ENCODE measurements at regions not wholly inside any gene's neighbourhood (a gene's known extent, or its start where the extent isn't known, plus 50 kb on each side); places are given as distances from the start of the nearest gene placed in this dataset.

DNA sequence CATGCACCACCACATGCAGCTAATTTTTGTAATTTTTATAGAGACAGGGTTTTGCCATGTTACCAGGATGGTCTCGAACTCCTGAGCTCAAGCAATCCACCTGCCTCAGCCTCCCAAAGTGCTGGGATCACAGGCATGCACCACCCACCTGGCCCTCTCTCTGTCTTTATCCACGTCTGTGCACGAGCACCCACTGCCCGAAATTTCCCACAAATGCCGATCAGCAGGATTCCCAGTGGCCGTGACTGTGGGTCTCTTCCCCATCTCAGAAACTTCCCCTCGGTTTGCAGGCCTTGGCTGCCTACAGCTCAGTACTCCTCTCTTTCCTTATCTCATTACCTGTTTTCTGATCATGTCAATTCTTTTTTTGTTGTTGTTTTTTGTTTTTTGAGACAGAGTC, 217.3 kb downstream of the TTC32 start:
- no peak for DNase-seq (ENCODE audit: low spot score)

DNA sequence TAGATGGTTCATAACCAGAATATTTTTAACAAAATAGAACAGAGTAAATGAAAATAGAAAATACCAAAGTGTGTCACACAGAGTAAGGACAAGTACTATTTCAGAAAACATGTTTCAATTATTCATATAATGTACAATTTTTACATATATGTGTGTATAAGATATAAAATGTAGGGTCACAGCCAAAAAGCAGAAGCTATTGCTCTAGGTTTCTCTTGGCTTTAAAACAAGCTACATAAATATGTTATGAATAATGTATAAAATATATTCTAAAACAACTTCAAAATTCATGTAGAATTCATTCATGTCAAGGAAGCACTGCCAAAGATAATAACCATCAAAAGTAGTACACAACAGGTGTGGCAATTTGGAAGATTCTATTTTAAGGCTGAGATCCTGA, 218.2 kb downstream of the TTC32 start:
- no peak for DNase-seq (ENCODE audit: low spot score)

DNA sequence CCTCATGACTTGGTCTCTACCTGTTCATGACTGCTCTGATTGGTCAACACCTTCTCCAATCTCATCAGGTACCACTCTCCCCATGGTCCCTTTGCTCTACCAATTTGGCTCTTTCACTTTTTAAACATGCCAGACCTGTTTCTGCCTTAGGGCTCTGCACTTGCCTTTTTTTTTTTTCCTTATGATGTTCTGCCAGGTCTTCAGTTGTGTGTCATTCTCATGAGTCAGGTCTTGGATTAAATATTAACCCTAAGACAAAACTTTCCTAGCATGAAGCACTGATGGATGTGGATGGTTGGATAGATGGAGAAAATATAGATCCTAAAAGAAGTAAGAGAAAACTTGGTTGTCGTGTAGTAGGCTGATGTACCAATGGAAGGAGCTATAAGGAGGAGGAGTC, 219.3 kb downstream of the TTC32 start:
- DNase-seq (ENCODE audit: low spot score): peak; percentile 62

DNA sequence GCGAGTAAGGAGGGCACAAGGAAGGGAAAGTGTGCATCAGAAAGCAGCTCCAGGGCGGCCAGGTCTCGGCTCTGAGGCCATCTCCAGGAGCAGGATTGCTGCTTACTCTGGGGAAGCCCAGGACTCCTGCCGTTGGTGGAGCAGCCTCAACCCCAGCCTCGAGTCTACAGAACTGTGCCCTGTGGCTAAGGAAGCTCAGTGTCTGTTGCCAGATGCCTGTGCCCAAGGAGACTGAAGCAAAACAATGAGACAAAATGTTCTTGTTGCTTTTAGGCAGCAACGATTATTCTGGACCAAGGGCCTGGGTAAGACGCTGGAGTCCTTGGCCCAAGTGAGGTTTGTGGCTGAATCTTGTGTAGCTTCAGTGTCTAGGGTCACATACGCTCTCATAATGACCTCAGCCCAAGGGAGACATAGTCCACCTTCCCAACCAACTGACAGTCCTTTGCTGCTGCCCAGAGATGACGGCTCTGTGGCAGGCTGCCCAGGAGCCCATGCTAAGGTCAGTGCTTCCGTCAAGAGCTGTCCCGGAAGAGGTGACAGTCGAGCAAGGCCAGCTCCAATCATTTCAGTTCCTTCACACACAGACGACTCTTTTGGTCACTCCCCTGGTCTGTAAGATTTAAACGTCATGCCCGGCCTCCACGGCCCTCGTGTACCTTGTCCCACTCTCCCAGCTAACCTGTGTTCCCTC, 223.8 kb downstream of the TTC32 start:
- DNase-seq (ENCODE audit: low spot score): no peak

DNA sequence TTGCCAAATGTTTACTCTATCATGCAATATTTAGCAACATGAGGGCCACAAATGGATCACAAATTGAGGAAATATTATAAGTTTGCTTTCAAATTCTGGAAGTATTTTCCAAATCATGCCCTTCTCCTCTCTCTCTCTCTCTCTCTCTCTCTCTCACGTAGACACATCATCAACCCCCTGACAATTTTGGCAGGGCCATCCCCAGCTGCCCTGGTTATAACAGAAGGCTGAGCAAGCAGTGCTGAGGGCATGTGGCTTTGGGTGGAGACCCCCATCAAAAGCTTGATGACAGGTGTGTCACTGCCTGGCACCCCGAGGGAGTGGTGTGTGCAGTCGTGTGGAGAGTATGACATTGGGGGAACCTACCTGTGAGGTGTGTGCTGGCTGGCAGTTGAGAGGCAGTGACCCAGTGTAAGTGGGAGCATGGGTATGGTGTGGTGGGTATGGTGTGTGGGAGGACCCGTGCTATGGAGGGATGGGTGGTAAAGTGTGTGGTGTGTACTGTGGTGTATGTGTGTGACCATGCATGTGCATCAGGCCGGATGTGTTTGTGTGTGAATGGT, 224.5 kb downstream of the TTC32 start:
- no peak for DNase-seq (ENCODE audit: low spot score)

DNA sequence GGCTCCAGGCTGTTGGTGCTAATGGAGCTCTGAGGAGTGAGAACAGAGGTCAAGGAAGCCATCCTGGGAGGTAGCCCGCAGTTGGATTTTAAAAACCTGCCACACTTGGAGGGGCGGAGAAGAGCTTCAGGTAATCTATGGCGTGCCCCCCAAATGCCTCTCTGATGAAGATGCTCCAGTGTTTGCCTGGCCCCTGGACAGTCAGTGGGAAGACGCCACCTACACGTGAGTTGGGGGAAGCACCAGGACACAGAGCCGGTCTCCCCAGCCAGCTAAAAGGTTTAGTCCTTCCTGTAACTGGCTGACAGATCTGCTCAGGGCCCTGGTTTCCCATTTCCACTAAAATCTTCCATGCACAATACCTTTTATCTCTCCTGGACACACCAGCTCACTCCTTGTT, 225.0 kb downstream of the TTC32 start:
- DNase-seq (ENCODE audit: low spot score): no peak

DNA sequence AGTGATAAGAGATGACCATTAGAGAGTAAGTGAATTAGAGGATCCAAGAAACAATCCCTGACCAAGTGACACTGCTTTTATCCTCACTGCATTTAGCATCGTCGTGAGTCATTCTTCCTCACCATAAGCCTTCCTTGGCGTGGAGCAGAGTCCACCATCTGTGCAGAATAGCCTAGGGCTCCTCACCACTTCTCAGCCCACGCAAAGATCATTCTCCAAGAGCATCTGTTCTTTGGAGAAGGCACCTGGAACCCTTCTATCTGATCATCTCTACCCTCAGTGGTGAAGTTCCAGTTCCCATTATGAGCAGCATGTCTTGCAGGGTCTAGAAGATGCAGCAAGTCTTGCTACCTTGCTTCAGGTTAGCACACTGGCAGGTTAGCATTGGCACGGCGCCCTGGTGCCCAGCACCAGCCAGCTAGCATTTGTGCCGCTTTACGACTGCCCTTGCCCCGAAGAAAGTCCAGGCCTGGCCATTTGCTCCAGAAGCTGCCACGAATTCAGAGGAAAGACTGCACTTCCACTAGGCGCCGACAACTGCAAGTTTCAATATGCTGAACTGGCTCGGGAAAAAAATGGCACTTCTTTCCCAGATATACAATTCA, 225.8 kb downstream of the TTC32 start:
- no peak for DNase-seq (ENCODE audit: low spot score)

DNA sequence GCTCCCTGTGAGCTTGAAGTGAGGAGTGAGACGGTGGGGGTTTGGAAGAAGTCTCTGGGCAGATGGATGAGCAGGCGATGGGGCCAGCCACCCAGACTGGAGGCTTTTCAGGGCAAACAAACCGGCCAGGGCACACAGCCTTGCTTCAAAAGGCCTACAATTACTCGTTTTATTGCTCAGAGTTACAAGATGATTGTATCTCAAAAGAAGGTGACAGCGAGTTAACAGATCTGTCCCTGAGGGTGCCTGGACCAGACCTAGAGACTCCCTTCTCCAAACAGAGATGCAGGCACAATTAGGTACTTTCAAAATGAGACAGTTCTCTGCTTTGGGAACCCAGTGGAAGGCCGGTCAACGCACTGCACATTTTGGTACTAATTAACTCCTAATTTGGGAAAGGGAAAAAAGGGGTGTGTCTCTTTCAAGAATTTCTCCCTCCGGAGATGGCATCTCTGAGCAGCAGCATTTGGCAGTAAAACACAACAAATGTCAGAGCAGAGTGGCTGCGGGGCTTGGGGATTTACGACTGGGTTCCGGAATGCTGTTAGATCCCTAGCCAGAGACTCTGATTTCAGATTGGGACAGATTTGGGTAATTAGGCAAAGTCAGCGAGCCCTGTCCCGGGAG, 226.7 kb downstream of the TTC32 start:
- no peak for DNase-seq (ENCODE audit: low spot score)

DNA sequence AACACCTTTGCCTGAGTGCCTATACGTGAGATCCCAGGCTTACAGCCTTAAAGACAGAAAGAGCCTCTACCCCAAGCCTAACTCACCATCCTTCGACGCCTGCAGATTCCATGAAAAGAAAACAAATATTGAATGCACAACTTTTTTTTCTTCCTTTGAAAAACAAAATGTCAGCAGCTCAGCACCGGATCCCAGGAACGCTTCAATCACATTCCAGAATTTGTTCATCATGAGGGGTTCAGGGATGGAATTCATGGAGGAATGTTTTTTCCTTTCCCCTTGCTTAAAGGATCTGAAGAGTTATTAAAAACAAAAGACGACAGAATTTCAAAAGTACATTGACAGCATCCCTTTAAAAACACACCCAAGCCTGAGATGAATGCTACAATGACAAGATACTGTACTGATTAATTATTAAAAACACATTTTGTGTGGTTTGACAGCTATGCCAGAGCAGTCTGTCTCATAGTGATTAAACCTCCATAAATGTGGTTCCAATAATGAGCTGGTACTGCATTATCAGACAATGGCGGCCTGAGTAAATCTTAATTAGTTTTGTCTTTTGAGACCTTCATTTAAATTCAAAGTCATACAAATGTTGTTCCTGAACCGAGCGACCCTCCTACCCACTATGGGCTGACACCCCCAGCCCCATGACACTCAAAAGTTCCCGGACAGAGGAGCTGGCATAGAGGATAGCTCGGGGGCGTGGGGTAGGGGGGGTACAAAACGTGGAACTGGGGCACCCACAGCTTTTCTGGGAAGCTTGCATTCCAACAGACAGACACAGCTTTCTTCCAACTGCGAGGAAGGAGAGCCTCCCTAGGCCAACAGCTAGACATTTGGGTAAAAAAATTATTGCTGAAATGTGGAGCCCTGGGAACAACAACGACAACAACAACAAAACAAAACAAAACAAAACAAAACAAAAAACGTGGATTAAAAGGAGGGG, 227.5 kb downstream of the TTC32 start:
- no peak for DNase-seq (ENCODE audit: low spot score)

DNA sequence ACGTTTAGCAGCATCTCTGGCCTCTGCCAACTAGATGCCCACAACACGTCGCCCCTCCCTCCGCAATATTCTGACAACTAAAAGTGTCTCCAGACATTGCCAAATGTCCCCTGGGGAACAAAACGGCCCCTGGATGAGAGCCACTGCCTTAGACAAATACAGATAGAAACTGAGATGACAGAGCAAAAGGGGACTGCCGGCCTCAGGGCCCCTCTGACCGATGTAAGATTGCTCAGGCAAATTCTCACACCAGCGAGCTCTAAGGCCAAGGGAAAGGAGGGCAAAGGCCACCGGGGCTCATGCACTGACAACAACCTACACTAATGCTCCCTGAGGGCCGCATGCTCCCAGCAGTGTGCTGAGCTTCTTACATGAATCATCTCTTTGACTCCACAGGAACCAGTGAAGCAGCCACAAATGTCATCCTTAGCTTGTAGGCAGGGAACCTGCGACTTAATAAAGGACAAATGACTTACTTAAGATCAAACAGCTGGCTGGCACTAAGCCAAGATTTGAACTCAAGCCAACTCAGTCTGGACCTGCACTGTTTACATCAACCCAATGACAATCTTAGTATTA, 228.5 kb downstream of the TTC32 start:
- DNase-seq (ENCODE audit: low spot score): peak; percentile 58

DNA sequence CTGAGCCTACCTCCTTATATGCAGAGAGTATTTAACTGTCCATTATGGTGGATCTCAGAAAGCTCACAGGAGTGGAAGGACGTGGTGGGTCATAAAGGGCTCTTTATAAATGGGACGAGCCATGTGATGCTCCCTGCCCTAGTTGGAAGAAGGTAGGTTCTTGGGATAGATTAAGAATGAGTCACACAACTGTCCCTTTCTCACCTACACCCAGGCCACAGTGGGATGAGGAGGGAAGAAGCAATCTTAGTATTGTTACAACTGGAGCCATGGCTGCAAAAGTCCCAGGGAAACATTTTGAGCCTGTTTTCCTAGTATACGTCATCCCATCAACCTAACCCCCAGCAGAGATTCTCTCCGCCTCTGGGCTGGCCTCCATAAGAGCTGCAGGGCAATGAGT, 229.9 kb downstream of the TTC32 start:
- peak; percentile 34 for DNase-seq (ENCODE audit: low spot score)

DNA sequence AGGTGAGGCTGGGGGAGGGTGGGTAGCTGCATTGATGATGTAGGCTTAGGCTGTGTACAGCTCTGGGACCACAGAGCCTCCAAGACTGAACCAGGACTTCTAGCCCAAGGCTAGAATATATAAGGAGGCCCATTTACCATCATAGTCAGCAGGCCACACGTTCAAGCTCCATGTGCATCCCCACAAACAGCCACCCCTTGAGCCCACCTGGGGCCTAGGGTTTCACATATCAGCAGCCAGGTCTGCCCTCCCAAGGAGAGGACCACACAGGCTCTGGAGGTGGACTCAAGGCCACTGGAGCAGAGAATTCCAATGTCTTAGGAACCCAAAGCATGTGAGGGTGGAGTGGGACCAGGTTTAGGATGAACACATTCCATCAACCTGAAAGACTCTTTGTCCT, 230.5 kb downstream of the TTC32 start:
- no peak for DNase-seq (ENCODE audit: low spot score)

DNA sequence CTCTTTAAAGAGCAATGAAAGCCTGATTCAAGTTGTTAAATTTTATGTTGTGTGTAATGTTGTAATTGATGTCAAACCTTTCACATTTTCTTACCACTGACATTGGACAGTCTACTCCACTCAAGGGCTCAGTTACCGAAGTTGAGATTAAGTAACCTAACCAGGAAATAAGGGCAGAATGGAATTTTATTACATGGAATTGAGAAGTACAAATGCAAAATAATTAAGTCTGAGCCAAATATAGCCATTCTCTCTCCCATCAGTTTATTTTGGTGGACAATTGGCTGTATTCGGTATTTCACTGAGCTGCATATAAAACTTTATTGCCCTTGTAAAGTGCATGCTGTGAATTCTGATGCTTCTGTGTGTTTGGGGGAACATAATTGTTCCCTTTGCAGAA, 231.5 kb downstream of the TTC32 start:
- DNase-seq (ENCODE audit: low spot score): no peak

DNA sequence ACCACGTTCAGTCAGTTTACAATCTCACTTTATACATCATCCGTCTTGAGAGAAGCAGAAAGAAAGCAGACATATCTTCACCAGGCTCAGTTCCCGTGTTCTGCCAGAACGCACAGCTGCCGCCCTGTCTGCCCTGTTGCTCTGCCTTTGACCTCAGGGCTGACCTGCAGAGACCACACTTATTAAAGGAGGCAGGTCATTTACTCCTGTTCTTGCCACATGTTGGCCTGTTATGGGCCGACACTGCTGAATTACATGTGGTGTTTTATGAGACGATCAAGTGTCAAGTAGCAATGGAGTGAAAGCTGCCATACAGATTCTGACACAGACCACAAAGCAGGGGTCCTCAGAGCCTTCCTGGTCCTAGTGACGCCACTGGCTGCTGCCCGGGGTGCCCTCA, 232.2 kb downstream of the TTC32 start:
- no peak for DNase-seq (ENCODE audit: low spot score)

DNA sequence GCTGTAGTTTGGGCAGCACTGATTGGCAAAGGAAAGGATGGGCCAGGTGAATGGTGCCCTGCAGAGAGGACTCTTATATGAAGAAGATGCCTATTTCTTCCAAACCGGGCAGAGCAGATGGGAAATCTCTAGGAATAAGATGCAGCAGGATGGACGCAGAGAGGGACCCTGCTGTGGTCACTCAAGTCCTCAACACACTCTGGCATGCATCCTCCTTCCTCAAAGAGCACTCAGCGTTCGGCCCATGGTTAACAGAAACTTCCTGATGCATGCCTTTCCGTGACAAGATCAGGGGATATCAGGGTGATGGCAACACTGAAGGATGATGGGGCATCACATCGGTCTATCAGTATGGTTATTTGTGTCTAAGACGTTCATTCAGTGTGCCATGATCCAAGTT, 232.7 kb downstream of the TTC32 start:
- no peak for DNase-seq (ENCODE audit: low spot score)

DNA sequence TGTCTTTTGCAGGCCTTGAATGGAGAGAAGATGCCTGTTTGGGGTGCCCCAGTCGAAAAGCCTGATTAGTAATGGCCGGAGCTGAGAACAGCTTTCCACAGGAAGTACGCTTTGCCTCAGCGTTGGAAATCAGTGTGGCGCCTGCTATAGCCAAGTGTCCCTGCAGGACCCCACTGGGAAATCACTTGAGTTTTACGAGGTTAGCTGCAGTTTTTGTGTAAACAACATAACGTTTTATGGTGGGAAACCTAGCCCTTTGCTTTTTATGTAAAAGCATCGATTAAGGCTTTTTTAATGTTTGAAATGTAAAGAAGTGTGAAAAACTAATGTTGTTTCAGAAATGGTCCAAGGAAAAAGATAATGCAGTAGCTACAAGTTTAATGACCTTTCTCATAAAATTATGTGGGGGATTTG, 234.2 kb downstream of the TTC32 start:
- DNase-seq (ENCODE audit: low spot score): peak; percentile 16

DNA sequence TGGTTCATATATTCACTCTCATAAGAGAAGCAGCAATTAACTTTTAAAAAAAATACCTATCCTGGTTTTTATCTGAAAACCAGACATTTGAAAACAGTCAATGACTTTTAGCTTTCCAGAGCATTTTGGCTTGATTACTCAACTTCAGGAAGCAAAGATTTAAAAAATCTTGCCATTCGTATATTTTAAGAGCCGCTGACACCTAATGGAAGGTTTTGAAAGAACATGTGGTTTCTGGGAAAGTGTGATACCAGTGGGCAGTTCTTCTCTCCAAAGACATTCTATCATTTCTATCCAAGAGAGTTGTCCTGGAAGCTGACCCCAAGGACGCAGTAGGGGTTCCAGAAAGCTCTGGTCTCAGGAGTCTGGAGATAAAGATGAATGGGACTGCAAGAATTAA, 234.7 kb downstream of the TTC32 start:
- peak; percentile 61 for DNase-seq (ENCODE audit: low spot score)

DNA sequence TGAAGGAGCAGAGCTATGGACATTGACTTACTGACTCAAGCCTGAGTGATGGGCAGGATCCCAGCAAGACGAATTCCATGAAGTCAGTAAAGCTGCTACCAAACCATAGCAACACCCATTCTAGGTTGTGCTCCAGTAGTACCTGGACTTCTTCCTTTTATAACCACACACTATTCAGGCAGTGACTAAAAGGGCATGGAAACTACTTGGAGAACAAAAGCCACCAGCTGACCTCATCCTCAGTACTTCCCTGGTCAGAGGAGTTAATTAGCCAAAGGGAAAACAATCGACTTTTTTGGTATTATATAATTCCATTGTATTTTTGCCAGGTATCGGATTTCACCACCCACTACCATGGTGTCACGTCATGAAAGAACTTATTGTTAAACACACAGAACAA, 237.1 kb downstream of the TTC32 start:
- no peak for DNase-seq (ENCODE audit: low spot score)

DNA sequence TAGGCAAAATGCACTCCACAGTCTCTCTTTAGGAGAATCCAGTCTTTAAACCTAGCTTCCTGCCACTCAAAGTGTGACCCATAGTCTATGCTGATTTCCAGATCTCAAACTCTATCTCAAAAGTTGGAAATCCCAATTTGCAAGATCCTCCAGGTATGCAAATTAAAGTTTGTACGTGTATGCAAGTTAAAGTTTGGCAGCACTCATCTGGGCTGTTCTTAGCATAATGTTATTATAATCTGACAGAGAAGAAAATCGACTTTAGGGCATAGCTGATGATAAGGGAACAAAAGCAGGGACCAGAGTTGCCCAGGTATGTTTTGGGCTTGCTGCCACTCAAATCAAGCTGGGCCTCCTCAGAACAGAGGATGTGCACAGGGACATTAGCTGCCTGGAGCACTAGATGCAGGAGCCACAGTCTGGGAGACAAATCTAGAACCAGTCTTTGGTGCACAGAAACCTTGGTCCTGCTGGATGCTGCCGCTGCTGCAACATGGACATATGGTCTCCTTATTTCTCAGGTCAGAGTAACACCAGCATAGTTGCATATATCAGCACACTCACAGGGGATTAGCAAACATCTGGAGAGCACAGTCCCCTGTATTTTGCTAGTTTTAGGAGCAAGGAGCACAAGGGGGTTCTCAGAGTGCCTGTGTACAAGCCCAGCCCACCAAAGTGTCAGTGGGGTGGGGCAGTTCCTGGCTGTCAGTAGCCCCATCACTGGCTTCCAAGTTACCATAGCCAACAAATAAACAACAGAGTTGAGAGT, 242.6 kb downstream of the TTC32 start:
- no peak for DNase-seq (ENCODE audit: low spot score)

DNA sequence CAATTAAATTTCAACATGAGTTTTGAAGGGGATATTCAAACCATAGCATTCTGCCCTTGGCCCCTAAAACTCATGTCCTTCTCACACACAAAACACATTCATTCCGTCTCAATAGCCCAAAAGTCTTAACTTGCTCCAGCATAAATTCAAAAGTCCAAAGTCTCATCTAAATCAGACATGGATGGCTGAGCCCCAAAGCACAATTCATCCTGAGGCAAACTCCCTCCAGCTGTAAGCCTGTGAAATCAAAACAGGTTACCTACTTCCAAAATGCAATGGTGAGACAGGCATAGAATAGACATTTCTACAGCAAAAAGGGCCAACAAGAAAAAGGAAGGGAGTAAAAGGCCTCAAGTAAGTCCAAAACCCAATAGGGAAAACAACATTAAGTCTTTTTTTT, 245.8 kb downstream of the TTC32 start:
- DNase-seq (ENCODE audit: low spot score): no peak

All from HT-29 (cell line).